Lower leg skin (tissue), 3 donors: ENCODE measurements at regions not wholly inside any gene's neighbourhood (a gene's known extent, or its start where the extent isn't known, plus 50 kb on each side); places are given as distances from the start of the nearest gene placed in this dataset.

ENCODE experiments used
- POLR2A ChIP-seq, 2 donors: fragments of 450-650 bp; IDR thresholded peaks; one replicate each; pipeline ENCODE4 v1.6.1; 2016 to 2017; ENCODE audit warnings: antibody characterized with exemption in 2 of 2, mild to moderate bottlenecking in 1 of 2, moderate library complexity in 1 of 2
- TF ChIP-seq, protein P1 (sequence below), 3 donors: fragments of 450-650 bp; IDR thresholded peaks; one replicate each; pipeline ENCODE4 v1.5.1; 2016; ENCODE audit warnings: antibody characterized with exemption in 3 of 3, mild to moderate bottlenecking in 3 of 3, moderate library complexity in 2 of 3

DNA sequence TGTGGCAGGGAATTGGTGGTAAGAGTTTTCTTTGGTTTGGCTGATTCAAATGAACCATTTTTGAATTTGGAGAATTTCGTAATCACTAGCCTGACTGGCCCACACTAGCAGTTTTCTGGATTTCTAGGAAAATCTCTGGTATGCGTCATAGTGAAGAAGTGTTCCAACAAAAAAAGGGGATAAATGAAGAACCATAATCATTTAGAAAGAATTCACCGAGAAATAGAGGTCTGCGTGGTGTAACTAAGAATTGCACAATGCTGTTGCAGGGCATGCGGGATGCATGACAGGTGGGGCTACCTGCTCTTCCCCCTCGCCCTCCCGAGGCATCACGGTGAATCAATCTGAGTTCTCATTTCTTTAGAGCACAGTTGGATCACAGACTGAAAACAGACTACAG, 232.3 kb upstream of the PAPPA start:
- TF ChIP-seq, protein P1, sequence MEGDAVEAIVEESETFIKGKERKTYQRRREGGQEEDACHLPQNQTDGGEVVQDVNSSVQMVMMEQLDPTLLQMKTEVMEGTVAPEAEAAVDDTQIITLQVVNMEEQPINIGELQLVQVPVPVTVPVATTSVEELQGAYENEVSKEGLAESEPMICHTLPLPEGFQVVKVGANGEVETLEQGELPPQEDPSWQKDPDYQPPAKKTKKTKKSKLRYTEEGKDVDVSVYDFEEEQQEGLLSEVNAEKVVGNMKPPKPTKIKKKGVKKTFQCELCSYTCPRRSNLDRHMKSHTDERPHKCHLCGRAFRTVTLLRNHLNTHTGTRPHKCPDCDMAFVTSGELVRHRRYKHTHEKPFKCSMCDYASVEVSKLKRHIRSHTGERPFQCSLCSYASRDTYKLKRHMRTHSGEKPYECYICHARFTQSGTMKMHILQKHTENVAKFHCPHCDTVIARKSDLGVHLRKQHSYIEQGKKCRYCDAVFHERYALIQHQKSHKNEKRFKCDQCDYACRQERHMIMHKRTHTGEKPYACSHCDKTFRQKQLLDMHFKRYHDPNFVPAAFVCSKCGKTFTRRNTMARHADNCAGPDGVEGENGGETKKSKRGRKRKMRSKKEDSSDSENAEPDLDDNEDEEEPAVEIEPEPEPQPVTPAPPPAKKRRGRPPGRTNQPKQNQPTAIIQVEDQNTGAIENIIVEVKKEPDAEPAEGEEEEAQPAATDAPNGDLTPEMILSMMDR (IDR thresholded peaks at IDR 0.05): no peak
- no peak for TF ChIP-seq POLR2A (IDR thresholded peaks at IDR 0.05)
